Astrocyte (in vitro differentiated cells and primary cell): ENCODE measurements at regions not wholly inside any gene's neighbourhood (a gene's known extent, or its start where the extent isn't known, plus 50 kb on each side); places are given as distances from the start of the nearest gene placed in this dataset.

Experiments
- DNase-seq: peaks from one replicate; pipeline ENCODE4 v3.0.0-alpha.2; 2010; ENCODE audit warnings: low read depth
- FAIRE-seq: peaks from 2 replicates; lab custom pipeline; 2011; peaks lifted over from hg19 to GRCh38; lab: Jason Lieb, UNC
- H2AFZ ChIP-seq: 2 replicates; pipeline ENCODE4 v1.6.0; 2012; ENCODE audit warnings: low read depth, low read length, inconsistent platforms
- H3K27ac ChIP-seq: 2 replicates; pipeline ENCODE4 v1.5.1; 2011; ENCODE audit warnings: low read depth, low read length, inconsistent platforms
- H3K27me3 ChIP-seq: 2 replicates; pipeline ENCODE4 v1.6.0; 2011; ENCODE audit warnings: low read length, inconsistent platforms; ENCODE audit not compliant: insufficient read depth
- H3K36me3 ChIP-seq: 2 replicates; pipeline ENCODE4 v1.5.1; 2011; ENCODE audit warnings: low read length, inconsistent platforms; ENCODE audit not compliant: insufficient read depth
- H3K4me1 ChIP-seq: 2 replicates; pipeline ENCODE4 v1.5.1; 2011; ENCODE audit warnings: low read length, inconsistent platforms; ENCODE audit not compliant: insufficient read depth
- H3K4me2 ChIP-seq: 2 replicates; pipeline ENCODE4 v1.6.0; 2012; ENCODE audit warnings: low read length, inconsistent platforms
- H3K4me3 ChIP-seq: 2 replicates; pipeline ENCODE4 v1.5.1; 2011; ENCODE audit warnings: low read depth, mild to moderate bottlenecking, low read length, inconsistent platforms; ENCODE audit not compliant: insufficient read depth
- H3K79me2 ChIP-seq: 2 replicates; pipeline ENCODE4 v1.6.0; 2012; ENCODE audit warnings: mild to moderate bottlenecking, low read length, inconsistent platforms; ENCODE audit not compliant: insufficient read depth
- H3K9ac ChIP-seq: 2 replicates; pipeline ENCODE4 v1.6.0; 2012; ENCODE audit warnings: mild to moderate bottlenecking, low read length, inconsistent platforms
- H3K9me3 ChIP-seq: 2 replicates; pipeline ENCODE4 v1.5.1; 2012; ENCODE audit warnings: low read depth, mild to moderate bottlenecking, low read length, inconsistent platforms; ENCODE audit not compliant: insufficient read depth
- H4K20me1 ChIP-seq: 2 replicates; pipeline ENCODE4 v1.6.0; 2012; ENCODE audit warnings: low read length, inconsistent platforms; ENCODE audit not compliant: insufficient read depth
- H3K27ac Mint-ChIP-seq: one replicate; pipeline ENCODE4 v1.8.0; 2021; ENCODE audit warnings: mild to moderate bottlenecking, mixed read lengths; ENCODE audit not compliant: unreplicated experiment
- H3K27me3 Mint-ChIP-seq: one replicate; pipeline ENCODE4 v1.8.0; 2021; ENCODE audit warnings: low read depth, mixed read lengths; ENCODE audit not compliant: unreplicated experiment
- H3K36me3 Mint-ChIP-seq: one replicate; pipeline ENCODE4 v1.8.0; 2021; ENCODE audit warnings: low read depth, mixed read lengths; ENCODE audit not compliant: unreplicated experiment
- H3K4me1 Mint-ChIP-seq: one replicate; pipeline ENCODE4 v1.8.0; 2021; ENCODE audit warnings: low read depth, mixed read lengths; ENCODE audit not compliant: unreplicated experiment
- H3K4me3 Mint-ChIP-seq: one replicate; pipeline ENCODE4 v1.8.0; 2021; ENCODE audit warnings: mild to moderate bottlenecking, moderate library complexity, mixed read lengths; ENCODE audit not compliant: unreplicated experiment
- H3K9me3 Mint-ChIP-seq: one replicate; pipeline ENCODE4 v1.8.0; 2021; ENCODE audit warnings: mild to moderate bottlenecking, mixed read lengths; ENCODE audit not compliant: unreplicated experiment
- CTCF ChIP-seq: IDR thresholded peaks from 2 replicates; pipeline ENCODE4 v1.5.1; 2011; ENCODE audit warnings: low read depth, mild to moderate bottlenecking, inconsistent platforms, low read length, moderate library complexity; ENCODE audit not compliant: insufficient read depth
- EZH2 ChIP-seq: IDR thresholded peaks from 2 replicates; pipeline ENCODE4 v1.6.1; 2012; ENCODE audit warnings: mild to moderate bottlenecking, low read length, inconsistent platforms; ENCODE audit not compliant: insufficient read depth

- peaks cover 3% of the 10 kb centered on the region for H3K4me1 Mint-ChIP-seq
- Histone ChIP-seq H3K4me2 (no peak overlapping the region), H3K9me3 (no peaks in the 10 kb centered on the region), H3K27ac (no peak overlapping the region), H3K27me3 (no peaks in the 10 kb centered on the region), H3K36me3 (no peaks in the 10 kb centered on the region), H3K4me3 (no peak overlapping the region), H2AFZ (no peak overlapping the region), H4K20me1 (no peaks in the 10 kb centered on the region), H3K9ac (no peak overlapping the region), H3K4me1 (no peaks in the 10 kb centered on the region), H3K79me2 (no peaks in the 10 kb centered on the region)
- no peak overlapping the region for H3K4me3 Mint-ChIP-seq
- H3K36me3 Mint-ChIP-seq: no peaks in the 10 kb centered on the region
- peaks cover 3% of the 10 kb centered on the region for H3K27me3 Mint-ChIP-seq
- H3K9me3 Mint-ChIP-seq: peaks cover 1% of the 10 kb centered on the region
- H3K27ac Mint-ChIP-seq: no peak overlapping the region
- TF ChIP-seq CTCF (no peak), EZH2 (no peak)
- DNase-seq: no peak
- no peak for FAIRE-seq
Observed at GRCh38 chr20:7359739-7360138, 580.5 kb downstream of the HAO1 start.

DNA sequence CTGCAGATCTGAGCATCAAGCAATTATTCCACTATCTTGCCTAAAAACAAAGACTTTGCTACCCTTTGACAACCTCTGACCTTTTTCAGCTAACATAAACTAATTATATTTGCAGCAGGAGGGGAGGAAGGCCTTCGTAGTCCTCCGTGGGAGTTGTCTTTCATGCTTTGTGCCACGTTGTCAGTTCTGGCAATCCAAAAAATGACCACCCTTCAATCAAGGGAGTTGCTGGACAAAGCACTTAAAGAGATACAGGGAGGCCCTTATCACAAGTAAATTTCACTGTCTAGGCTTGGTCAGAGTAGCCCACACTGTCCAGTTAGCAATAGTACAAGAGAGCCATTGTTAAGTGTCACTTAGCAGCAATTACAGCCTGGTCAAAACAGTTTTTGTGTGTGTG, 578.9 kb downstream of the HAO1 start:
- Mint-ChIP-seq H3K4me1 (peaks cover 3% of the 10 kb centered on the region), H3K36me3 (no peaks in the 10 kb centered on the region), H3K27ac (no peak overlapping the region), H3K4me3 (no peak overlapping the region), H3K9me3 (peaks cover 1% of the 10 kb centered on the region), H3K27me3 (peaks cover 3% of the 10 kb centered on the region)
- Histone ChIP-seq H3K4me1 (no peaks in the 10 kb centered on the region), H3K79me2 (no peaks in the 10 kb centered on the region), H3K4me2 (no peak overlapping the region), H3K27me3 (no peaks in the 10 kb centered on the region), H3K27ac (no peak overlapping the region), H3K36me3 (no peaks in the 10 kb centered on the region), H3K9ac (no peak overlapping the region), H2AFZ (no peak overlapping the region), H3K9me3 (no peaks in the 10 kb centered on the region), H4K20me1 (no peaks in the 10 kb centered on the region), H3K4me3 (no peak overlapping the region)
- no peak for FAIRE-seq
- DNase-seq: no peak
- no peak for TF ChIP-seq CTCF
- no peak for TF ChIP-seq EZH2

GRCh38 chr20:7361931-7362330, 578.3 kb downstream of the HAO1 start:
- Histone ChIP-seq H2AFZ (no peak overlapping the region), H4K20me1 (no peaks in the 10 kb centered on the region), H3K9me3 (no peaks in the 10 kb centered on the region), H3K27me3 (no peaks in the 10 kb centered on the region), H3K9ac (no peak overlapping the region), H3K79me2 (no peaks in the 10 kb centered on the region), H3K36me3 (no peaks in the 10 kb centered on the region), H3K4me1 (no peaks in the 10 kb centered on the region), H3K4me2 (no peak overlapping the region), H3K27ac (no peak overlapping the region), H3K4me3 (no peak overlapping the region)
- Mint-ChIP-seq H3K27me3 (peaks cover 3% of the 10 kb centered on the region), H3K4me3 (no peak overlapping the region), H3K27ac (no peak overlapping the region), H3K4me1 (peaks cover 3% of the 10 kb centered on the region), H3K9me3 (peaks cover 1% of the 10 kb centered on the region), H3K36me3 (no peaks in the 10 kb centered on the region)
- TF ChIP-seq EZH2 (no peak), CTCF (no peak)
- FAIRE-seq (no peak), DNase-seq (no peak)
